HepG2 (cell line): ENCODE measurements at regions not wholly inside any gene's neighbourhood (a gene's known extent, or its start where the extent isn't known, plus 50 kb on each side); places are given as distances from the start of the nearest gene placed in this dataset.

Source experiments
- ATAC-seq: fragments of 200-7000 bp; cut with Tn5 transposase; 3 replicates; pipeline ENCODE4 v1.9.1; 2020; ENCODE audit warnings: mild to moderate bottlenecking, moderate library complexity
- BruUV-seq: library from RNA; stranded (reverse); fragments of 400-500 nt; replicated peaks from 2 replicates; lab custom pipeline; 2021; lab: Mats Ljungman, UMichigan
- CTCF ChIA-PET: fragments of 300-600 bp; formaldehyde crosslinking; extraction: SDS; loops from one replicate; lab custom pipeline; 2021; ENCODE audit warnings: low total read pairs, inconsistent platforms, low intra/inter-chr PET ratio; lab: Yijun Ruan, JAX
- POLR2A ChIA-PET: fragments of 350-600 bp; sonication (Branson Sonifier 250); formaldehyde crosslinking; loops from one replicate; lab custom pipeline; 2020; ENCODE audit warnings: antibody characterized with exemption, inconsistent platforms; lab: Yijun Ruan, JAX
- DNase-seq: peaks from one replicate; pipeline ENCODE4 v3.0.0-alpha.2; 2015; ENCODE audit warnings: low spot score
- FAIRE-seq: peaks from 3 replicates; lab custom pipeline; 2011; peaks lifted over from hg19 to GRCh38; lab: Jason Lieb, UNC
- H2AFZ ChIP-seq: one replicate; pipeline ENCODE4 v1.6.1; 2011; ENCODE audit warnings: low read length, inconsistent platforms
- H3K27ac ChIP-seq: fragments of 300-600 bp; 3 replicates; pipeline ENCODE4 v1.8.0; 2011; ENCODE audit warnings: mixed run types, mild to moderate bottlenecking, mixed read lengths, low read length, inconsistent platforms; ENCODE audit not compliant: insufficient read depth; ENCODE audit errors: extremely low read length
- H3K27me3 ChIP-seq, 2 experiments: fragments of 200-600 bp in 1 of 2; 2 replicates in 1 of 2; 3 replicates in 1 of 2; pipeline versions ENCODE4 v1.6.0 to v1.8.0; 2011; ENCODE audit warnings: low read length in 2 of 2, mild to moderate bottlenecking in 2 of 2, moderate library complexity in 2 of 2, inconsistent platforms in 1 of 2; ENCODE audit not compliant: insufficient read depth in 2 of 2, control insufficient read depth in 1 of 2
- H3K36me3 ChIP-seq, 2 experiments: fragments of 200-600 bp in 1 of 2; replicated peaks in 1 of 2; 2 replicates in 1 of 2; 3 replicates in 1 of 2; pipeline versions ENCODE4 v1.5.1 to v1.8.0; 2011; ENCODE audit warnings: low read length in 2 of 2, inconsistent platforms in 1 of 2; ENCODE audit not compliant: insufficient read depth in 2 of 2, control insufficient read depth in 1 of 2
- H3K4me1 ChIP-seq: 2 replicates; pipeline ENCODE4 v1.5.1; 2012; ENCODE audit warnings: low read length, inconsistent platforms; ENCODE audit not compliant: insufficient read depth
- H3K4me2 ChIP-seq: 2 replicates; pipeline ENCODE4 v1.6.0; 2011; ENCODE audit warnings: low read depth, low read length, inconsistent platforms
- H3K4me3 ChIP-seq, 3 experiments: fragments of 200-600 bp in 1 of 3; sonication (generic), shearing (Covaris generic) in 1 of 3; replicated peaks in 1 of 3; 2 replicates each; pipeline ENCODE4 v1.5.1; 2011 to 2016; ENCODE audit warnings: low read length in 3 of 3, inconsistent platforms in 2 of 3, low read depth in 2 of 3, mild to moderate bottlenecking in 2 of 3, control low read depth in 1 of 3, mixed read lengths in 1 of 3; ENCODE audit not compliant: insufficient read depth in 1 of 3
- H3K79me2 ChIP-seq: one replicate; pipeline ENCODE4 v1.6.1; 2011; ENCODE audit warnings: low read length, inconsistent platforms; ENCODE audit not compliant: insufficient read depth
- H3K9ac ChIP-seq: 2 replicates; pipeline ENCODE4 v1.6.0; 2011; ENCODE audit warnings: mild to moderate bottlenecking, low read depth, low read length, inconsistent platforms; ENCODE audit not compliant: insufficient read depth
- H3K9me3 ChIP-seq: 2 replicates; pipeline ENCODE4 v1.5.1; 2012; ENCODE audit warnings: mild to moderate bottlenecking, low read length
- H4K20me1 ChIP-seq: 2 replicates; pipeline ENCODE4 v1.6.0; 2011; ENCODE audit warnings: inconsistent platforms, mild to moderate bottlenecking, low read length, moderate library complexity; ENCODE audit not compliant: insufficient read depth
- HDAC6 ChIP-seq: fragments of 200-600 bp; sonication (generic); IDR thresholded peaks from 2 replicates; pipeline ENCODE4 v1.7.0; 2017; ENCODE audit warnings: mild to moderate bottlenecking, antibody characterized with exemption, low read length, low read depth
- NAIF1 ChIP-seq: sonication (generic); formaldehyde crosslinking; IDR thresholded peaks from 2 replicates; pipeline ENCODE4 v1.5.0; 2020; ENCODE audit warnings: mild to moderate bottlenecking, missing genetic modification reagents, borderline replicate concordance
- NR2F1 ChIP-seq, 2 experiments: fragments of 450-650 bp in 1 of 2; formaldehyde crosslinking in 1 of 2; IDR thresholded peaks; 2 replicates each; pipeline versions ENCODE4 v1.5.0 to v1.6.1; 2016 to 2020; ENCODE audit warnings: mild to moderate bottlenecking in 1 of 2, missing compliant biosample characterization in 1 of 2, missing genetic modification reagents in 1 of 2, moderate library complexity in 1 of 2
- PPARG ChIP-seq: conservative IDR thresholded peaks from 2 replicates; pipeline ENCODE4 v1.6.1; 2016; ENCODE audit warnings: missing biosample characterization, missing genetic modification reagents
- TBX2 ChIP-seq: sonication (generic); formaldehyde crosslinking; IDR thresholded peaks from 2 replicates; pipeline ENCODE4 v1.5.0; 2020; ENCODE audit warnings: missing genetic modification reagents, mild to moderate bottlenecking, borderline replicate concordance
- ZMAT3 ChIP-seq: sonication (generic); formaldehyde crosslinking; conservative IDR thresholded peaks from 2 replicates; pipeline ENCODE4 v1.7.0; 2021; ENCODE audit warnings: missing genetic modification reagents
- ZNF414 ChIP-seq: sonication (generic); formaldehyde crosslinking; IDR thresholded peaks from 2 replicates; pipeline ENCODE4 v1.5.0; 2020; ENCODE audit warnings: missing genetic modification reagents
- ZNF496 ChIP-seq: sonication (generic); formaldehyde crosslinking; IDR thresholded peaks from 2 replicates; pipeline ENCODE4 v1.8.1; 2023; ENCODE audit warnings: mild to moderate bottlenecking, moderate library complexity, missing genetic modification reagents; ENCODE audit not compliant: insufficient replicate concordance
- ZNF607 ChIP-seq: sonication (generic); formaldehyde crosslinking; IDR thresholded peaks from 2 replicates; pipeline ENCODE4 v1.5.1; 2020; ENCODE audit warnings: missing genetic modification reagents, mild to moderate bottlenecking, borderline replicate concordance
- ZZZ3 ChIP-seq: sonication (generic); formaldehyde crosslinking; IDR thresholded peaks from 2 replicates; pipeline ENCODE4 v1.4.0; 2020; ENCODE audit warnings: missing genetic modification reagents, mild to moderate bottlenecking, borderline replicate concordance
- WGBS: methylation state at CpG from one replicate; pipeline ENCODE4 v1.1.6; 2017; ENCODE audit warnings: low lambda C conversion rate; 5-methylcytosine and 5-hydroxymethylcytosine counted together
- in situ Hi-C: cut with HindIII; loops from 2 replicates; pipeline ENCODE4 v1.10.0; 2017; ENCODE audit warnings: low pct_unique_long_range_greater_than_20kb; ENCODE audit not compliant: extremely low pct_ligation_motif_present
- intact Hi-C: fragments of 100-400 bp; cut with micrococcal nuclease; formaldehyde crosslinking; loops from one replicate; pipeline ENCODE4 v1.10.0; 2022; ENCODE audit not compliant: unreplicated experiment
- TF ChIP-seq, protein P1 (sequence below): sonication (generic); formaldehyde crosslinking; IDR thresholded peaks from 2 replicates; pipeline ENCODE4 v1.9.0; 2021; ENCODE audit warnings: missing genetic modification reagents, borderline replicate concordance
- TF ChIP-seq, protein P2 (sequence below): sonication (generic); formaldehyde crosslinking; IDR thresholded peaks from 2 replicates; pipeline ENCODE4 v1.4.0; 2020; ENCODE audit warnings: missing genetic modification reagents
- TF ChIP-seq, protein P3 (sequence below): sonication (generic); formaldehyde crosslinking; IDR thresholded peaks from 2 replicates; pipeline ENCODE4 v1.5.0; 2020; ENCODE audit warnings: mild to moderate bottlenecking, missing genetic modification reagents, borderline replicate concordance

DNA sequence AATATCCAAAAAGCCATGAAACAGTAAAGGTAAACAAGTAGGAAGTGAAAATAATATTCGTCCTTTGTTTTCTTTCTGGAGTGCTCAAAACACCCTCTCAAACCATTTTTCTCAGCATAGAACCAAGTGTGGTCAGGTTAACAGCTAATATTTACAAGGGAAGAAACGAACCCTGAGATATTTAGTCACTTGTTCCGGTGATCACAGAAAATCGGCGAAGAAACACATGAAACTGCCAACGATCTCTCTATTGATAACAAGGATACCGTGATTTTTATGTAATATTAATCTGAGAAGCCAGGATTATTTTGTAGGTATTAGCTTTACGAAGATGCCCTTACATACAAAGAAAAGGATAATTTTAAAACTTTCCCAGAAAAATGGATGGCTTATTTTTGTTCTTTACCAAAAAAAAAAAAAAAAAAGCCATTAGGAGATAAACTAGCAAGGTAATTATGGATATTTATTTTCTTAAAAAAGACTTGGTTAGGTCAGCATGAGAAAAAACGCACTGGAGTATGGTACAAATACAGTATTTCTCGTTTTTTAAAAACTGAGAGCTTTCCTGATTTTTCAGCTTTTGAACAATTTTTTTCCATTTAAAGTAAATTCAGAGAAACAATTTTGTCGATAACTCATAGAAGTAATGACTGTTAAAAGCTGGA lies 107.3 kb upstream of the HNRNPU start:
- Histone ChIP-seq H4K20me1 (no peaks in the 10 kb centered on the region), H3K4me2 (peak overlapping the region; percentile 70), H3K27ac (peak overlapping the region; percentile 98), H3K36me3 (no peaks in the 10 kb centered on the region), H2AFZ (no peak overlapping the region), H3K9ac (peak overlapping the region; percentile 95), H3K27me3 (no peaks in the 10 kb centered on the region; a peak in 1 of 5 replicates), H3K4me3 (peak overlapping the region; percentile 66 to 80 (median 75)), H3K4me1 (peaks cover 25% of the 10 kb centered on the region), H3K79me2 (peaks cover 14% of the 10 kb centered on the region), H3K9me3 (no peaks in the 10 kb centered on the region)
- POLR2A ChIA-PET, result interaction anchor here (0.7 to 3.6 kb wide), 11 partner anchors 7 to 1611 kb away, joined by 3 to 21 read pairs (median 6); partner anchors contain the start of genes COX20 and HNRNPU
- FAIRE-seq (no peak), DNase-seq (peak; percentile 5), ATAC-seq (no peak)
- in situ Hi-C loops, result loop anchor here (5.0 kb wide), 2 partner anchors 71 to 109 kb away; partner anchors contain the start of gene HNRNPU
- BruUV-seq, result no TSS peak
- WGBS, result 22% methylated on average over 11 of the region's 11 CpGs
- intact Hi-C loops, result loop anchor here (1.0 kb wide), 2 partner anchors 71 to 89 kb away; no protein-coding TSS in a partner anchor
- CTCF ChIA-PET, result interaction anchor here (2.0 kb wide), 1 partner anchor 70 kb away, joined by 6 read pairs; no protein-coding TSS in a partner anchor
- TF ChIP-seq, protein P1, sequence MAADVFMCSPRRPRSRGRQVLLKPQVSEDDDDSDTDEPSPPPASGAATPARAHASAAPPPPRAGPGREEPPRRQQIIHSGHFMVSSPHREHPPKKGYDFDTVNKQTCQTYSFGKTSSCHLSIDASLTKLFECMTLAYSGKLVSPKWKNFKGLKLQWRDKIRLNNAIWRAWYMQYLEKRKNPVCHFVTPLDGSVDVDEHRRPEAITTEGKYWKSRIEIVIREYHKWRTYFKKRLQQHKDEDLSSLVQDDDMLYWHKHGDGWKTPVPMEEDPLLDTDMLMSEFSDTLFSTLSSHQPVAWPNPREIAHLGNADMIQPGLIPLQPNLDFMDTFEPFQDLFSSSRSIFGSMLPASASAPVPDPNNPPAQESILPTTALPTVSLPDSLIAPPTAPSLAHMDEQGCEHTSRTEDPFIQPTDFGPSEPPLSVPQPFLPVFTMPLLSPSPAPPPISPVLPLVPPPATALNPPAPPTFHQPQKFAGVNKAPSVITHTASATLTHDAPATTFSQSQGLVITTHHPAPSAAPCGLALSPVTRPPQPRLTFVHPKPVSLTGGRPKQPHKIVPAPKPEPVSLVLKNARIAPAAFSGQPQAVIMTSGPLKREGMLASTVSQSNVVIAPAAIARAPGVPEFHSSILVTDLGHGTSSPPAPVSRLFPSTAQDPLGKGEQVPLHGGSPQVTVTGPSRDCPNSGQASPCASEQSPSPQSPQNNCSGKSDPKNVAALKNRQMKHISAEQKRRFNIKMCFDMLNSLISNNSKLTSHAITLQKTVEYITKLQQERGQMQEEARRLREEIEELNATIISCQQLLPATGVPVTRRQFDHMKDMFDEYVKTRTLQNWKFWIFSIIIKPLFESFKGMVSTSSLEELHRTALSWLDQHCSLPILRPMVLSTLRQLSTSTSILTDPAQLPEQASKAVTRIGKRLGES (CRISPR knock-in tag), result no peak
- no peak for TF ChIP-seq NR2F1 (CRISPR knock-in tag; IDR thresholded peaks at IDR 0.05)
- TF ChIP-seq HDAC6, result no peak
- no peak for TF ChIP-seq NAIF1
- TF ChIP-seq, protein P2, sequence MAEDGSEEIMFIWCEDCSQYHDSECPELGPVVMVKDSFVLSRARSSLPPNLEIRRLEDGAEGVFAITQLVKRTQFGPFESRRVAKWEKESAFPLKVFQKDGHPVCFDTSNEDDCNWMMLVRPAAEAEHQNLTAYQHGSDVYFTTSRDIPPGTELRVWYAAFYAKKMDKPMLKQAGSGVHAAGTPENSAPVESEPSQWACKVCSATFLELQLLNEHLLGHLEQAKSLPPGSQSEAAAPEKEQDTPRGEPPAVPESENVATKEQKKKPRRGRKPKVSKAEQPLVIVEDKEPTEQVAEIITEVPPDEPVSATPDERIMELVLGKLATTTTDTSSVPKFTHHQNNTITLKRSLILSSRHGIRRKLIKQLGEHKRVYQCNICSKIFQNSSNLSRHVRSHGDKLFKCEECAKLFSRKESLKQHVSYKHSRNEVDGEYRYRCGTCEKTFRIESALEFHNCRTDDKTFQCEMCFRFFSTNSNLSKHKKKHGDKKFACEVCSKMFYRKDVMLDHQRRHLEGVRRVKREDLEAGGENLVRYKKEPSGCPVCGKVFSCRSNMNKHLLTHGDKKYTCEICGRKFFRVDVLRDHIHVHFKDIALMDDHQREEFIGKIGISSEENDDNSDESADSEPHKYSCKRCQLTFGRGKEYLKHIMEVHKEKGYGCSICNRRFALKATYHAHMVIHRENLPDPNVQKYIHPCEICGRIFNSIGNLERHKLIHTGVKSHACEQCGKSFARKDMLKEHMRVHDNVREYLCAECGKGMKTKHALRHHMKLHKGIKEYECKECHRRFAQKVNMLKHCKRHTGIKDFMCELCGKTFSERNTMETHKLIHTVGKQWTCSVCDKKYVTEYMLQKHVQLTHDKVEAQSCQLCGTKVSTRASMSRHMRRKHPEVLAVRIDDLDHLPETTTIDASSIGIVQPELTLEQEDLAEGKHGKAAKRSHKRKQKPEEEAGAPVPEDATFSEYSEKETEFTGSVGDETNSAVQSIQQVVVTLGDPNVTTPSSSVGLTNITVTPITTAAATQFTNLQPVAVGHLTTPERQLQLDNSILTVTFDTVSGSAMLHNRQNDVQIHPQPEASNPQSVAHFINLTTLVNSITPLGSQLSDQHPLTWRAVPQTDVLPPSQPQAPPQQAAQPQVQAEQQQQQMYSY, result peak; percentile 3; the same call in 1 of the 2 replicates
- no peak for TF ChIP-seq ZMAT3 (CRISPR knock-in tag)
- TF ChIP-seq PPARG (CRISPR knock-in tag), result 0 out of 2 replicates have a peak, but pooled peaks have one; percentile 4
- TF ChIP-seq, protein P3, sequence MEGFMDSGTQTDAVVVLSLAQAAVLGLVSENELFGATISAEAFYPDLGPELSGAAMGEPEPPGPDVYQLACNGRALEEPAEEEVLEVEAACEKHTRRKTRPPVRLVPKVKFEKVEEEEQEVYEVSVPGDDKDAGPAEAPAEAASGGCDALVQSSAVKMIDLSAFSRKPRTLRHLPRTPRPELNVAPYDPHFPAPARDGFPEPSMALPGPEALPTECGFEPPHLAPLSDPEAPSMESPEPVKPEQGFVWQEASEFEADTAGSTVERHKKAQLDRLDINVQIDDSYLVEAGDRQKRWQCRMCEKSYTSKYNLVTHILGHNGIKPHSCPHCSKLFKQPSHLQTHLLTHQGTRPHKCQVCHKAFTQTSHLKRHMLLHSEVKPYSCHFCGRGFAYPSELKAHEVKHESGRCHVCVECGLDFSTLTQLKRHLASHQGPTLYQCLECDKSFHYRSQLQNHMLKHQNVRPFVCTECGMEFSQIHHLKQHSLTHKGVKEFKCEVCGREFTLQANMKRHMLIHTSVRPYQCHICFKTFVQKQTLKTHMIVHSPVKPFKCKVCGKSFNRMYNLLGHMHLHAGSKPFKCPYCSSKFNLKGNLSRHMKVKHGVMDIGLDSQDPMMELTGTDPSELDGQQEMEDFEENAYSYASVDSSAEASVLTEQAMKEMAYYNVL (CRISPR knock-in tag), result no peak
- TF ChIP-seq ZZZ3, result no peak
- no peak for TF ChIP-seq ZNF496
- no peak for TF ChIP-seq ZNF607 (CRISPR knock-in tag)
- no peak for TF ChIP-seq TBX2 (CRISPR knock-in tag)
- TF ChIP-seq ZNF414 (CRISPR knock-in tag), result no peak
